Spleen (tissue), 7 donors: ENCODE measurements at regions not wholly inside any gene's neighbourhood (a gene's known extent, or its start where the extent isn't known, plus 50 kb on each side); places are given as distances from the start of the nearest gene placed in this dataset.

Source experiments
- CTCF ChIP-seq, 11 experiments: fragments of 200-600 bp in 7 of 11; fragments of 450-650 bp in 4 of 11; sonication (generic) in 4 of 11; IDR thresholded peaks in 8 of 11; conservative IDR thresholded peaks in 3 of 11; 1 replicate in 7 of 11; 2 replicates in 4 of 11; pipeline versions ENCODE4 v1.4.0 to v1.8.0; 2016 to 2021; ENCODE audit warnings: antibody characterized with exemption in 11 of 11, inconsistent platforms in 4 of 11, mild to moderate bottlenecking in 1 of 11
- POLR2A ChIP-seq, 3 donors: fragments of 450-650 bp; IDR thresholded peaks; one replicate each; pipeline ENCODE4 v1.5.1; 2017; ENCODE audit warnings: antibody characterized with exemption in 3 of 3, mild to moderate bottlenecking in 1 of 3
- donor health status: DM: no; HTN: no; CAD: no; lungs with moderate emphysema.
- donor health status: DM: no; HTN: no; CAD: no.
- donor health status: DM: no; HTN: no; CAD: no.

DNA sequence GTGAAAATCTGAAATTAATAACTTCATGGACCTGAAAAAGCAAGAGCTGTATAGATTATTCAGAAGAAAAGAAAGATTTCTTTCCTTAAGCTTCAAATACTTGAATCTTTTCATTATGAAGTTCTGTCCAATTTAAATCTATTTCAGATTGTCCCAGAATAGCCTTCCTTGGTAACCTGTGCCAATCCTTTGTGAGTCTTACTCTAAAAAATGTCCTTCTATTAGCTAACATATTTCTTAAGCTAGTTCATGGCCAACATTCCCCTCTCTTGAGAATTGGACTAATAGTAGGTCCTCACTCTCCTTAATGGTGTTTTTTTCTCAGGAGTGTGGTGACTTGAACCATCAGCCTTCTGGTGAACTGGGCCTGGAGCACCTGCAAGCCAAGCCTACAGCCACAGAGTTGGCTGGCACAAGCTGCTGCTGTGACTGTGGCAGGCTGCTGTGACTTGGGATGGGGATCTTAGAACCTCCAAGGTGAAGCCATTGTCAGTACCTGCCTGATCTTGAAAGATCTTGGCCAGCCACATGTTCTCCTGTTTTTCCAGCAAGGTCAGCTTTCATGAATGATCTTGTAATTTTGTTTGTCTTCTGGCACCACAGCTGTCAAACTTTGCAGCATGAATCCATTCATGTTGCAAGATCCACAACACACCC is 262.6 kb upstream of the MAP3K1 start:
- TF ChIP-seq CTCF (IDR thresholded peaks at IDR 0.05 in 8 of 11, conservative IDR thresholded peaks at IDR 0.05 in 3 of 11) (no peak), POLR2A (IDR thresholded peaks at IDR 0.05) (no peak)
